ENCODE measurements at regions not wholly inside any gene's neighbourhood (a gene's known extent, or its start where the extent isn't known, plus 50 kb on each side); places are given as distances from the start of the nearest gene placed in this dataset.

GRCh38 chr3:59444294-59444671, 394.5 kb upstream of the CFAP20DC start:
- in situ Hi-C loops (cut with HindIII; ENCODE audit: low pct_unique_long_range_greater_than_20kb, low sequenced_read_pairs) = no loop called here
- DNase-seq (ENCODE audit: low read depth) = no peak

- no peak for DNase-seq (ENCODE audit: low read depth)
- in situ Hi-C loops (cut with HindIII; ENCODE audit: low pct_unique_long_range_greater_than_20kb, low sequenced_read_pairs) = no loop called here
Measured at GRCh38 chr3:59443618-59444293, 393.9 kb upstream of the CFAP20DC start.

GRCh38 chr3:59442046-59442445, 392.2 kb upstream of the CFAP20DC start:
- in situ Hi-C loops (cut with HindIII; ENCODE audit: low pct_unique_long_range_greater_than_20kb, low sequenced_read_pairs) = no loop called here
- no peak for DNase-seq (ENCODE audit: low read depth)

- in situ Hi-C loops (cut with HindIII; ENCODE audit: low pct_unique_long_range_greater_than_20kb, low sequenced_read_pairs) = no loop called here
- no peak for DNase-seq (ENCODE audit: low read depth)
Measured at GRCh38 chr3:59440285-59441028, 390.6 kb upstream of the CFAP20DC start.

- in situ Hi-C loops (cut with HindIII; ENCODE audit: low pct_unique_long_range_greater_than_20kb, low sequenced_read_pairs) = no loop called here
- DNase-seq (ENCODE audit: low read depth) = no peak
Measured at GRCh38 chr3:59438492-59438891, 388.7 kb upstream of the CFAP20DC start.

- DNase-seq (ENCODE audit: low read depth) = no peak
- in situ Hi-C loops (cut with HindIII; ENCODE audit: low pct_unique_long_range_greater_than_20kb, low sequenced_read_pairs) = no loop called here
Measured at GRCh38 chr3:59436164-59436958, 386.5 kb upstream of the CFAP20DC start.

- in situ Hi-C loops (cut with HindIII; ENCODE audit: low pct_unique_long_range_greater_than_20kb, low sequenced_read_pairs) = no loop called here
- DNase-seq (ENCODE audit: low read depth) = no peak
Measured at GRCh38 chr3:59433546-59433945, 383.7 kb upstream of the CFAP20DC start.

- no peak for DNase-seq (ENCODE audit: low read depth)
Measured at GRCh38 chr3:59432665-59433064, 382.8 kb upstream of the CFAP20DC start.

GRCh38 chr3:59430341-59430740, 380.5 kb upstream of the CFAP20DC start:
- DNase-seq (ENCODE audit: low read depth) = no peak
- in situ Hi-C loops (cut with HindIII; ENCODE audit: low pct_unique_long_range_greater_than_20kb, low sequenced_read_pairs) = no loop called here

More at GRCh38 chr3:59432665-59433064, 382.8 kb upstream of the CFAP20DC start:
- in situ Hi-C loops (cut with HindIII; ENCODE audit: low pct_unique_long_range_greater_than_20kb, low sequenced_read_pairs) = no loop called here

GRCh38 chr3:59429198-59429597, 379.4 kb upstream of the CFAP20DC start:
- in situ Hi-C loops (cut with HindIII; ENCODE audit: low pct_unique_long_range_greater_than_20kb, low sequenced_read_pairs) = no loop called here

GRCh38 chr3:59426821-59427565, 377.2 kb upstream of the CFAP20DC start:
- in situ Hi-C loops (cut with HindIII; ENCODE audit: low pct_unique_long_range_greater_than_20kb, low sequenced_read_pairs) = no loop called here
- DNase-seq (ENCODE audit: low read depth) = no peak

More at GRCh38 chr3:59429198-59429597, 379.4 kb upstream of the CFAP20DC start:
- no peak for DNase-seq (ENCODE audit: low read depth)

GRCh38 chr3:59425942-59426341, 376.1 kb upstream of the CFAP20DC start:
- no peak for DNase-seq (ENCODE audit: low read depth)
- in situ Hi-C loops (cut with HindIII; ENCODE audit: low pct_unique_long_range_greater_than_20kb, low sequenced_read_pairs) = no loop called here

- in situ Hi-C loops (cut with HindIII; ENCODE audit: low pct_unique_long_range_greater_than_20kb, low sequenced_read_pairs) = no loop called here
- no peak for DNase-seq (ENCODE audit: low read depth)
Measured at GRCh38 chr3:59425371-59425770, 375.5 kb upstream of the CFAP20DC start.

GRCh38 chr3:59424268-59425010, 374.6 kb upstream of the CFAP20DC start:
- no peak for DNase-seq (ENCODE audit: low read depth)
- in situ Hi-C loops (cut with HindIII; ENCODE audit: low pct_unique_long_range_greater_than_20kb, low sequenced_read_pairs) = no loop called here

GRCh38 chr3:59423707-59424106, 373.9 kb upstream of the CFAP20DC start:
- in situ Hi-C loops (cut with HindIII; ENCODE audit: low pct_unique_long_range_greater_than_20kb, low sequenced_read_pairs) = no loop called here
- DNase-seq (ENCODE audit: low read depth) = no peak

- DNase-seq (ENCODE audit: low read depth) = no peak
- in situ Hi-C loops (cut with HindIII; ENCODE audit: low pct_unique_long_range_greater_than_20kb, low sequenced_read_pairs) = no loop called here
Measured at GRCh38 chr3:59422312-59422711, 372.5 kb upstream of the CFAP20DC start.

- DNase-seq (ENCODE audit: low read depth) = no peak
- in situ Hi-C loops (cut with HindIII; ENCODE audit: low pct_unique_long_range_greater_than_20kb, low sequenced_read_pairs) = no loop called here
Measured at GRCh38 chr3:59418836-59419235, 369.0 kb upstream of the CFAP20DC start.

- in situ Hi-C loops (cut with HindIII; ENCODE audit: low pct_unique_long_range_greater_than_20kb, low sequenced_read_pairs) = no loop called here
Measured at GRCh38 chr3:59412516-59412915, 362.7 kb upstream of the CFAP20DC start.

More at GRCh38 chr3:59412516-59412915, 362.7 kb upstream of the CFAP20DC start:
- DNase-seq (ENCODE audit: low read depth) = no peak
